Endothelial cell (in vitro differentiated cells): ENCODE measurements at regions not wholly inside any gene's neighbourhood (a gene's known extent, or its start where the extent isn't known, plus 50 kb on each side); places are given as distances from the start of the nearest gene placed in this dataset.

Experiments
- DNase-seq: peaks from one replicate; pipeline ENCODE4 v3.0.0; 2021; ENCODE audit warnings: low spot score
- H3K27ac Mint-ChIP-seq: one replicate; pipeline ENCODE4 v1.8.0; 2021; ENCODE audit warnings: mixed read lengths, inconsistent platforms; ENCODE audit not compliant: unreplicated experiment
- H3K27me3 Mint-ChIP-seq: one replicate; pipeline ENCODE4 v1.8.0; 2021; ENCODE audit warnings: mild to moderate bottlenecking, moderate library complexity, mixed read lengths, inconsistent platforms; ENCODE audit not compliant: unreplicated experiment
- H3K36me3 Mint-ChIP-seq: one replicate; pipeline ENCODE4 v1.8.0; 2021; ENCODE audit warnings: mild to moderate bottlenecking, low read depth, mixed read lengths, inconsistent platforms; ENCODE audit not compliant: unreplicated experiment
- H3K4me1 Mint-ChIP-seq: one replicate; pipeline ENCODE4 v1.8.0; 2021; ENCODE audit warnings: mild to moderate bottlenecking, mixed read lengths, inconsistent platforms; ENCODE audit not compliant: unreplicated experiment
- H3K4me3 Mint-ChIP-seq: one replicate; pipeline ENCODE4 v1.8.0; 2021; ENCODE audit warnings: mild to moderate bottlenecking, mixed read lengths, inconsistent platforms; ENCODE audit not compliant: unreplicated experiment
- H3K9me3 Mint-ChIP-seq: one replicate; pipeline ENCODE4 v1.8.0; 2021; ENCODE audit warnings: mixed read lengths, inconsistent platforms; ENCODE audit not compliant: unreplicated experiment
- CTCF ChIP-seq: fragments of 200-600 bp; sonication (generic); IDR thresholded peaks from one replicate; pipeline ENCODE4 v1.5.0; 2021; ENCODE audit warnings: antibody characterized with exemption; ENCODE audit not compliant: unreplicated experiment

- no peak for TF ChIP-seq CTCF
- peaks cover 4% of the 10 kb centered on the region for H3K36me3 Mint-ChIP-seq
- no peak for DNase-seq
- no peak overlapping the region for H3K27ac Mint-ChIP-seq
- peaks cover 18% of the 10 kb centered on the region for H3K4me1 Mint-ChIP-seq
- no peaks in the 10 kb centered on the region for H3K9me3 Mint-ChIP-seq
- H3K27me3 Mint-ChIP-seq = peaks cover 2% of the 10 kb centered on the region
- no peak overlapping the region for H3K4me3 Mint-ChIP-seq
Observed at GRCh38 chr1:184875218-184875617, 99.1 kb downstream of the NIBAN1 start.

GRCh38 chr1:184870319-184870718 lies 104.0 kb downstream of the NIBAN1 start:
- Mint-ChIP-seq H3K9me3 (no peaks in the 10 kb centered on the region), H3K27me3 (no peaks in the 10 kb centered on the region), H3K4me3 (no peak overlapping the region), H3K36me3 (peaks cover 10% of the 10 kb centered on the region), H3K4me1 (peaks cover 21% of the 10 kb centered on the region), H3K27ac (no peak overlapping the region)
- DNase-seq = no peak
- no peak for TF ChIP-seq CTCF

GRCh38 chr1:184867866-184868689 lies 106.2 kb downstream of the NIBAN1 start:
- H3K4me1 Mint-ChIP-seq = peaks cover 30% of the 10 kb centered on the region
- H3K9me3 Mint-ChIP-seq = no peaks in the 10 kb centered on the region
- DNase-seq = no peak
- TF ChIP-seq CTCF = no peak
- peaks cover 1% of the 10 kb centered on the region for H3K27me3 Mint-ChIP-seq
- peaks cover 10% of the 10 kb centered on the region for H3K36me3 Mint-ChIP-seq
- peak overlapping the region; percentile 78 for H3K27ac Mint-ChIP-seq
- no peak overlapping the region for H3K4me3 Mint-ChIP-seq

- TF ChIP-seq CTCF = no peak
- no peaks in the 10 kb centered on the region for H3K9me3 Mint-ChIP-seq
- no peak for DNase-seq
- no peak overlapping the region for H3K4me3 Mint-ChIP-seq
- H3K36me3 Mint-ChIP-seq = peaks cover 10% of the 10 kb centered on the region
- peak overlapping the region; percentile 78 for H3K27ac Mint-ChIP-seq
- peaks cover 33% of the 10 kb centered on the region for H3K4me1 Mint-ChIP-seq
- H3K27me3 Mint-ChIP-seq = peaks cover 1% of the 10 kb centered on the region
Observed at GRCh38 chr1:184866991-184867788, 107.1 kb downstream of the NIBAN1 start.

- H3K4me3 Mint-ChIP-seq = no peak overlapping the region
Observed at GRCh38 chr1:184866586-184866985, 107.7 kb downstream of the NIBAN1 start.

More at GRCh38 chr1:184866586-184866985, 107.7 kb downstream of the NIBAN1 start:
- Mint-ChIP-seq H3K9me3 (no peaks in the 10 kb centered on the region), H3K36me3 (peaks cover 10% of the 10 kb centered on the region), H3K27me3 (peaks cover 1% of the 10 kb centered on the region), H3K4me1 (peaks cover 33% of the 10 kb centered on the region), H3K27ac (no peak overlapping the region)
- TF ChIP-seq CTCF = no peak
- DNase-seq = no peak
